HCT116 (cell line): ENCODE measurements at regions not wholly inside any gene's neighbourhood (a gene's known extent, or its start where the extent isn't known, plus 50 kb on each side); places are given as distances from the start of the nearest gene placed in this dataset.

ENCODE experiments used
- ATAC-seq: fragments of 200-7000 bp; cut with Tn5 transposase; 2 replicates; pipeline ENCODE4 v1.9.1; 2020; ENCODE audit warnings: mild to moderate bottlenecking, moderate library complexity
- BruUV-seq: library from RNA; stranded (reverse); fragments of 400-500 nt; replicated peaks from 2 replicates; lab custom pipeline; 2021; lab: Mats Ljungman, UMichigan
- CTCF ChIA-PET: fragments of 300-600 bp; sonication (Branson Sonifier 250); formaldehyde crosslinking; loops from one replicate; lab custom pipeline; 2021; ENCODE audit warnings: antibody characterized with exemption; lab: Charles Lee
- POLR2A ChIA-PET: fragments of 300-600, 350-600 bp; sonication (Branson Sonifier 250); formaldehyde crosslinking; loops from one replicate; lab custom pipeline; 2021; ENCODE audit warnings: antibody characterized with exemption; lab: Charles Lee
- RAD21 ChIA-PET, 2 experiments: fragments of 300-600 bp; sonication (Branson Sonifier 250); formaldehyde crosslinking; loops; one replicate each; lab custom pipeline; 2023; ENCODE audit warnings: low total read pairs in 2 of 2; ENCODE audit not compliant: uncharacterized antibody in 2 of 2, unreplicated experiment in 2 of 2, low non-redundant PET in 1 of 2; lab: Charles Lee
- DNase-seq: peaks from one replicate; pipeline ENCODE4 v3.0.0-alpha.2; 2010; ENCODE audit warnings: low read depth, low spot score
- H2AFZ ChIP-seq: fragments of 200-600 bp; shearing (Covaris generic), sonication (generic); 2 replicates; pipeline ENCODE4 v1.6.1; 2017; ENCODE audit warnings: low read depth, mixed run types, mixed read lengths, antibody characterized with exemption, low read length; ENCODE audit not compliant: poor library complexity, severe bottlenecking
- H3K27ac ChIP-seq: 2 replicates; pipeline ENCODE4 v1.5.1; 2012; ENCODE audit warnings: low read depth, low read length
- H3K27me3 ChIP-seq: fragments of 200-600 bp; sonication (generic); 2 replicates; pipeline ENCODE4 v1.6.1; 2016; ENCODE audit warnings: mixed run types, low read length, mixed read lengths; ENCODE audit not compliant: insufficient read depth
- H3K36me3 ChIP-seq, 2 experiments: fragments of 200-500 bp in 1 of 2; fragments of 200-600 bp in 1 of 2; sonication (Bioruptor generic) in 1 of 2; sonication (generic) in 1 of 2; 2 replicates each; pipeline versions ENCODE4 v1.5.1 to v1.6.1; 2014 to 2016; ENCODE audit warnings: low read length in 2 of 2, inconsistent platforms in 1 of 2, mixed read lengths in 1 of 2, mixed run types in 1 of 2; ENCODE audit not compliant: insufficient read depth in 2 of 2, control insufficient read depth in 1 of 2
- H3K4me1 ChIP-seq, 2 experiments: fragments of 200-600 bp in 1 of 2; sonication (generic) in 1 of 2; 2 replicates each; pipeline versions ENCODE4 v1.5.1 to v1.6.1; 2012 to 2017; ENCODE audit warnings: low read length in 2 of 2, inconsistent platforms in 1 of 2, mild to moderate bottlenecking in 1 of 2, mixed read lengths in 1 of 2, mixed run types in 1 of 2, moderate library complexity in 1 of 2; ENCODE audit not compliant: insufficient read depth in 2 of 2, control insufficient read depth in 1 of 2
- H3K4me2 ChIP-seq: fragments of 200-600 bp; sonication (generic); 2 replicates; pipeline ENCODE4 v1.6.1; 2017; ENCODE audit warnings: mixed run types, low read length, mixed read lengths
- H3K4me3 ChIP-seq, 2 experiments: fragments of 200-600 bp in 1 of 2; sonication (generic) in 1 of 2; replicated peaks in 1 of 2; 2 replicates each; pipeline ENCODE4 v1.5.1; 2011 to 2016; ENCODE audit warnings: low read length in 2 of 2, control low read depth in 1 of 2, low read depth in 1 of 2, mild to moderate bottlenecking in 1 of 2, mixed read lengths in 1 of 2, mixed run types in 1 of 2
- H3K79me2 ChIP-seq: fragments of 200-600 bp; sonication (generic); 2 replicates; pipeline ENCODE4 v1.6.1; 2017; ENCODE audit warnings: mild to moderate bottlenecking, mixed run types, low read length, moderate library complexity, mixed read lengths; ENCODE audit not compliant: insufficient read depth
- H3K9ac ChIP-seq: fragments of 200-600 bp; sonication (generic); 2 replicates; pipeline ENCODE4 v1.6.1; 2016; ENCODE audit warnings: low read length, mixed read lengths
- H3K9me2 ChIP-seq: fragments of 200-600 bp; sonication (generic), shearing (Covaris generic); 2 replicates; pipeline ENCODE4 v1.6.1; 2017; ENCODE audit warnings: mixed run types, mild to moderate bottlenecking, moderate library complexity; ENCODE audit not compliant: insufficient read depth
- H3K9me3 ChIP-seq, 2 experiments: fragments of 200-500 bp in 1 of 2; fragments of 200-600 bp in 1 of 2; sonication (Bioruptor generic) in 1 of 2; sonication (generic) in 1 of 2; 2 replicates each; pipeline ENCODE4 v1.6.1; 2014 to 2017; ENCODE audit warnings: low read length in 2 of 2, mixed read lengths in 2 of 2, inconsistent platforms in 1 of 2, low read depth in 1 of 2, mild to moderate bottlenecking in 1 of 2, mixed run types in 1 of 2, moderate library complexity in 1 of 2; ENCODE audit not compliant: control insufficient read depth in 1 of 2, insufficient read depth in 1 of 2
- H4K20me1 ChIP-seq: fragments of 200-600 bp; sonication (generic), shearing (Covaris generic); 2 replicates; pipeline ENCODE4 v1.6.1; 2017; ENCODE audit warnings: mixed run types, mild to moderate bottlenecking, moderate library complexity; ENCODE audit not compliant: insufficient read depth
- EGR1 ChIP-seq: IDR thresholded peaks from 2 replicates; pipeline ENCODE4 v1.6.1; 2012; ENCODE audit warnings: low read depth
- EZH2 ChIP-seq: fragments of 200-600 bp; sonication (generic); IDR thresholded peaks from 2 replicates; pipeline ENCODE4 v1.6.1; 2017; ENCODE audit warnings: antibody characterized with exemption, mixed run types
- EZH2phosphoT487 ChIP-seq: fragments of 200-600 bp; IDR thresholded peaks from 2 replicates; pipeline ENCODE4 v1.6.1; 2018; ENCODE audit warnings: antibody characterized with exemption, borderline replicate concordance
- FOSL1 ChIP-seq: IDR thresholded peaks from 2 replicates; pipeline ENCODE4 v1.6.1; 2012; ENCODE audit warnings: low read depth
- JUND ChIP-seq: IDR thresholded peaks from 2 replicates; pipeline ENCODE4 v1.6.1; 2012
- MAX ChIP-seq: IDR thresholded peaks from 2 replicates; pipeline ENCODE4 v1.6.1; 2012
- POLR2AphosphoS5 ChIP-seq: IDR thresholded peaks from 2 replicates; pipeline ENCODE4 v1.6.1; 2011; ENCODE audit warnings: mild to moderate bottlenecking, low read depth, low read length, moderate library complexity
- SIN3A ChIP-seq: IDR thresholded peaks from 2 replicates; pipeline ENCODE4 v1.6.1; 2012; ENCODE audit warnings: low read depth
- SP1 ChIP-seq: IDR thresholded peaks from 2 replicates; pipeline ENCODE4 v1.6.1; 2012; ENCODE audit warnings: low read depth
- SRF ChIP-seq: IDR thresholded peaks from 2 replicates; pipeline ENCODE4 v1.6.1; 2012; ENCODE audit warnings: low read depth
- TCF7L2 ChIP-seq: IDR thresholded peaks from 2 replicates; pipeline ENCODE4 v1.7.0; 2011; ENCODE audit warnings: borderline replicate concordance, inconsistent platforms; ENCODE audit not compliant: insufficient read depth, insufficient read length; ENCODE audit errors: extremely low read depth
- ZBTB33 ChIP-seq: IDR thresholded peaks from 2 replicates; pipeline ENCODE4 v1.6.1; 2011; ENCODE audit warnings: mild to moderate bottlenecking, low read length, moderate library complexity; ENCODE audit not compliant: insufficient replicate concordance; ENCODE audit errors: extremely low read depth
- ZNF274 ChIP-seq: fragments of 200-500 bp; sonication (Bioruptor generic); IDR thresholded peaks from 2 replicates; pipeline ENCODE4 v1.6.1; 2014; ENCODE audit warnings: mild to moderate bottlenecking, low read depth, low read length, inconsistent platforms
- intact Hi-C: fragments of 100-400 bp; cut with micrococcal nuclease; formaldehyde crosslinking; loops from 2 replicates; pipeline ENCODE4 v1.10.0; 2022
- TF ChIP-seq, protein P1 (sequence below): IDR thresholded peaks from 2 replicates; pipeline ENCODE4 v1.6.1; 2012
- TF ChIP-seq, protein P2 (sequence below), 3 experiments: fragments of 200-600 bp in 1 of 3; sonication (generic) in 1 of 3; IDR thresholded peaks in 2 of 3; conservative IDR thresholded peaks in 1 of 3; 2 replicates each; pipeline ENCODE4 v1.5.1; 2012 to 2017; ENCODE audit warnings: low read depth in 2 of 3, low read length in 2 of 3, antibody characterized with exemption in 1 of 3, borderline replicate concordance in 1 of 3, control low read depth in 1 of 3, mild to moderate bottlenecking in 1 of 3, mixed read lengths in 1 of 3, mixed run types in 1 of 3, moderate library complexity in 1 of 3; ENCODE audit not compliant: insufficient read depth in 1 of 3

GRCh38 chr10:120271696-120272095 lies 185.3 kb upstream of the PLPP4 start:
- no peak overlapping the region for H2AFZ ChIP-seq
- H4K20me1 ChIP-seq = no peaks in the 10 kb centered on the region
- H3K4me3 ChIP-seq = no peak overlapping the region
- ATAC-seq = no peak
- H3K27me3 ChIP-seq = peaks cover 39% of the 10 kb centered on the region
- intact Hi-C loops = no loop called here
- no peaks in the 10 kb centered on the region for H3K9me3 ChIP-seq
- no peaks in the 10 kb centered on the region for H3K4me1 ChIP-seq
- DNase-seq = no peak
- ChIA-PET CTCF (no interaction called here), POLR2A (no interaction called here), RAD21 (no interaction called here)
- H3K36me3 ChIP-seq = no peaks in the 10 kb centered on the region
- no peak overlapping the region for H3K4me2 ChIP-seq
- no peak overlapping the region for H3K9ac ChIP-seq
- no peaks in the 10 kb centered on the region for H3K9me2 ChIP-seq
- BruUV-seq = no TSS peak
- H3K79me2 ChIP-seq = no peaks in the 10 kb centered on the region
- no peak overlapping the region for H3K27ac ChIP-seq
- no peak for TF ChIP-seq ZNF274
- no peak for TF ChIP-seq ZBTB33
- TF ChIP-seq FOSL1 = no peak
- no peak for TF ChIP-seq TCF7L2
- no peak for TF ChIP-seq SRF
- TF ChIP-seq JUND = no peak
- no peak for TF ChIP-seq EGR1
- no peak for TF ChIP-seq MAX
- no peak for TF ChIP-seq SIN3A
- TF ChIP-seq, protein P1, sequence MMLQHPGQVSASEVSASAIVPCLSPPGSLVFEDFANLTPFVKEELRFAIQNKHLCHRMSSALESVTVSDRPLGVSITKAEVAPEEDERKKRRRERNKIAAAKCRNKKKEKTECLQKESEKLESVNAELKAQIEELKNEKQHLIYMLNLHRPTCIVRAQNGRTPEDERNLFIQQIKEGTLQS = no peak
- TF ChIP-seq SP1 = no peak
- TF ChIP-seq EZH2phosphoT487 = no peak
- TF ChIP-seq POLR2AphosphoS5 = no peak
- TF ChIP-seq EZH2 = no peak
- TF ChIP-seq, protein P2, sequence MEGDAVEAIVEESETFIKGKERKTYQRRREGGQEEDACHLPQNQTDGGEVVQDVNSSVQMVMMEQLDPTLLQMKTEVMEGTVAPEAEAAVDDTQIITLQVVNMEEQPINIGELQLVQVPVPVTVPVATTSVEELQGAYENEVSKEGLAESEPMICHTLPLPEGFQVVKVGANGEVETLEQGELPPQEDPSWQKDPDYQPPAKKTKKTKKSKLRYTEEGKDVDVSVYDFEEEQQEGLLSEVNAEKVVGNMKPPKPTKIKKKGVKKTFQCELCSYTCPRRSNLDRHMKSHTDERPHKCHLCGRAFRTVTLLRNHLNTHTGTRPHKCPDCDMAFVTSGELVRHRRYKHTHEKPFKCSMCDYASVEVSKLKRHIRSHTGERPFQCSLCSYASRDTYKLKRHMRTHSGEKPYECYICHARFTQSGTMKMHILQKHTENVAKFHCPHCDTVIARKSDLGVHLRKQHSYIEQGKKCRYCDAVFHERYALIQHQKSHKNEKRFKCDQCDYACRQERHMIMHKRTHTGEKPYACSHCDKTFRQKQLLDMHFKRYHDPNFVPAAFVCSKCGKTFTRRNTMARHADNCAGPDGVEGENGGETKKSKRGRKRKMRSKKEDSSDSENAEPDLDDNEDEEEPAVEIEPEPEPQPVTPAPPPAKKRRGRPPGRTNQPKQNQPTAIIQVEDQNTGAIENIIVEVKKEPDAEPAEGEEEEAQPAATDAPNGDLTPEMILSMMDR (IDR thresholded peaks at IDR 0.05 in 2 of 3, conservative IDR thresholded peaks at IDR 0.05 in 1 of 3; ENCODE audit: borderline replicate concordance in 1 of 3, insufficient read depth in 1 of 3, low read depth in 2 of 3, low read length in 2 of 3) = no peak
